Non-pigmented ciliary epithelial cell (primary cell): ENCODE measurements at regions not wholly inside any gene's neighbourhood (a gene's known extent, or its start where the extent isn't known, plus 50 kb on each side); places are given as distances from the start of the nearest gene placed in this dataset.
"Not testable (repeated sequence)": the region's sequence is repeated elsewhere in the genome, so short reads cannot be mapped to it uniquely, and the experiment has no call there.

Experiments
- DNase-seq: peaks from one replicate; pipeline ENCODE4 v3.0.0-alpha.2; 2010; ENCODE audit warnings: low read depth

GRCh38 chr12:31906557-31907301, 52.5 kb upstream of the RESF1 start:
- DNase-seq, result no peak

- DNase-seq, result no peak
Measured at GRCh38 chr12:31903025-31903424, 56.2 kb upstream of the RESF1 start.

- DNase-seq, result no peak
Measured at GRCh38 chr12:31900271-31900670, 58.9 kb upstream of the RESF1 start.

- no peak for DNase-seq
Measured at GRCh38 chr12:31899109-31899508, 60.1 kb upstream of the RESF1 start.

- DNase-seq, result no peak
Measured at GRCh38 chr12:31897781-31898503, 61.3 kb upstream of the RESF1 start.

- not testable (repeated sequence) for DNase-seq
Measured at GRCh38 chr12:31897092-31897491, 62.1 kb upstream of the RESF1 start.

DNA sequence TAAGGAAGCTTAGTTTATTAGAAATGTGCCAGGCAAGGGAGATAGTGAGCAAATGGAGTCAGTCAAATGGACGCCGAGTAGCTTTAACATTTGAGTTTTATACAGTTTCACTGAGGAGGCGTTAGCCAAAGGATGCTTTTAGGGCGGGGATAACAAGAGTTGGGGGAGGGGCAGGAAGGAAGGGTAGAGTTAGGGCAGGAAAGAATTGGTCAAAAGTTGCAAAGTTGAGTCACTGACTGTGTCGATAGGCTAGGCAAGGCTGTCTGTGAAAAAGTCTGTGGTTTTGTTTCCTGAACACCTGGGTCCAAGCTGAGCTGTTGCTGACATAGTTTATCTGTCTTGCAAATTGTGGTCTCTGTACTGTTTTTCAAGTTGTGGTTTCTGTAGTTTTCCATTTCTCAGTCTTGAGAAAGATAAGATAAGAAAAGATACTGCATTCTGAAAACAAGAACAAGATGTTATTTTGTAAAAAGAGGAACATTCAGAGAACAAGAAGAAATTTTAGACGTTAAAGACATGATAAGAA, 62.6 kb upstream of the RESF1 start:
- DNase-seq, result peak; percentile 78

DNA sequence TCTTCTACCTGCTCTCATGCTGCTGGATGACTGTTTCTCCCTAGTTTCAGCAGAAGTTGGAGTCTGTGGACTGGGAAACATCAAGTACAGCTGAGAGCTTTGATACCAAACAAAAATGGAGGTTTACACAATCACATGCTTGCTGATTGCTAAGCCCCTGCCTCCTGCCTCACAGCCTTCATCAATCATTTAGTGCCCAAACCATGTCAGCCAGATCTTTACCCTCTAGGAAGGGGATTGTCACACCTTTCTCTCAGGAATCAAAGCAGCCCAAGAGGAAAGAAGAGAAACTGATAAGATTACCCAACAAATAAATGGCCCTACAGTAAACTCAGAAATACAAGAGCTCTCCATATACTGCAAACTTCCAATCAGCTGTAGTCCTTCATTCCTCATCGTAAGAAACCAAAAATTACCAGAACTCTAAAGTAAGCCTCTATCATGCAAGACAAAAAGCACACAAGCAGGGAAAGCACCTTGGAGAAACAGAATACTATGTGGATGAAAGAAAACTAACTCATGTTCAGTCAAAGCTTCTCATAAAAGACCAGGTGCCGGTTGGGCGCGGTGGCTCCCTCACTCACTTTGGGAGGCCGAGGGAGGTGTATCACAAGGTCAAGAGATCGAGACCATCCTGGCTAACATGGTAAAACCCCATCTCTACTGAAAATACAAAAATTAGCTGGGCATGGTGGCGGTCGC, 63.6 kb upstream of the RESF1 start:
- DNase-seq, result no peak

DNA sequence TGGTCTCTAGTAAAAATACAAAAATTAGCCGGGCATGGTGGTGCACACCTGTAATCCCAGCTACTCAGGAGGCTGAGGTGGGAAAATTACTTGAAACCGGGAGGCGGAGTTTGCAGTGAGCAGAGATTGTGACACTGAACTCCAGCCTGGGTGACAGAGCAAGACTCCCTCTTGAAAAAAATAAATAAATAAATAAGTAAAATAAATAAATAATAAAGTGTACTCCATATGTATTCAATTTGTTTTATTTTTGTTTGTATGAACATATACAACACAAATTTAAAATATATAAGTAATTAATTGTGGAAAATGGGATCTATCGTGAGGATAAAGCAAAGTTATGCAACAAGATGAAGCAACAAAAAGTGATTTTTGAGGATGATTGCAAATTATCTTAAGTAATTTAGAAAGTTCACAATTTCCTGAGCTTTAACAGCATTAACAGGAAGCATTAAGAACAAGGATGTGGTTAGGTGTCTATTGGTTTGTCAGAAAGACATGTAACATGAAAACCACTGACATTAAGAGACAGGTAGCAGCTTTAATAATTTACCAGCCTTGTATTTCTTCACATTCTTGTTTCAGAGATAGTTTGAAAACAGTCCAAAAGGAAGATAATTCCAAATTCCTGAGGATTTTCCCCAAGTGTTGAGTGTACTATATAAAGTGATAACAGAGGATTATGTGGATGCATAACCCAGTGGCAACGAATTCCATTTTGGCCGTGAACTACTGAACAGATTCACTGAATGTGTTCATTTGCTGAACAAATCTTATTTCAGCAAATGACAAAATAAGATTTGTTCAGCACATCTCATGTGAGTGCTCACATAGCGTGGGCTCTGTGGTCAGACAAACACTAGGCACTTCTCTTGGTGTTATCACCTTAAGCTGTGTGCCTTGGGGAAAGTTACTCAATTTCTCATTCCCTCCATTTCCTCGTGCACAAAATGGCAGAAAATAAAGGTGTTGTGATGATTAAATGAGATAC, 68.6 kb upstream of the RESF1 start:
- DNase-seq, result no peak

- DNase-seq, result no peak
Measured at GRCh38 chr12:31887109-31887811, 72.0 kb upstream of the RESF1 start.

GRCh38 chr12:31882682-31883081, 76.5 kb upstream of the RESF1 start:
- DNase-seq, result not testable (repeated sequence)

GRCh38 chr12:31880340-31880739, 78.9 kb upstream of the RESF1 start:
- no peak for DNase-seq

DNA sequence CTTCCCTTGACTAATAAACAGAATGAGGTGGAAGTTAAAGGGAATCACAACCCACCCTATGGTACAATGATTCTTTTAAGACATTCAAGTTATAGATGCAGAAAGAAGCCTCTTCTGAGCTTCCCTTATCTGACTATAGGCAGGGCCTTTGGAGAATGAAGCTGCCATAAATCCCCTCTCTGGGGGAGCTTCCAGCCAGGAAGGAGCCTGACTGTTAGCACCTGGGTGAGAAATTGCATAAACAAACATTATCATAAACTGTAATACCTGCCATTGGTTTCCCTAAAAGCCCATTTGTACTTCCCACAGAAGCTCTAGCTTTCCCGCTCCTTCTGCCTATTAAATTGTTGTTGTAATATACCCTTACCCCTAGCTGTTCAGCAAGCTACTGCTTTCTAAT, 81.3 kb upstream of the RESF1 start:
- no peak for DNase-seq

- DNase-seq, result no peak
Measured at GRCh38 chr12:31876568-31877424, 82.4 kb upstream of the RESF1 start.

GRCh38 chr12:31875609-31875964, 83.6 kb upstream of the RESF1 start:
- DNase-seq, result no peak

DNA sequence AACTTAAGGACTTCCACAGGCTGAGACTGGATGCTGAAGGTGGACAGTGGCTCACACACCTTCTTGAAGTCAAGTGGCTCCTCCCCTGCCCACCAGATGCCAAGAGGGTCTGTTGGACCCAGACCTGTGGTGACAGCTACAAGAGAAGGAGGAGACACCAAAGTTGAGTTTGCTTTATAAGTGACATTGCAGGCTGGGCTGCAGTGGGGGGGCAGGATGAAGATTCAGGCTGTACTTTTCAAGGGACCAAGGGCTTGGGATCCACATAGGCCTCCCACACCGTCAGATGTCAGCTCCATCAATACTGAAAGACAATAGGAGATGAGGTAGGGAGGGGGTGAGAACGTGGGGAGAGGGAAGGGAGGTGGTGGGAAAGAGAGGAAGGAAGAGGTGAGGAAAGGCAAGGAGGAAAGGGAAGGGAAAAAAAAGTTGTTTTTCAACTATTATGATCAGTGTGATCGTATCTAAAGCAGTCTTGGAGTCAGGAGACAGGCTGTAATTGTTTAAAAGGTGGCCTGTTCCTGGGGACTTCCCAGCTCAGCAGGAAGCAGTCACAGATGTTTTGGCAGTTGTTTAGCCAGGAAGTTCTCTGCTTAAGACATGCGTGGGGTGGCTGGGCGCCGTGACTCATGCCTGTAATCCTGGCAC, 84.1 kb upstream of the RESF1 start:
- DNase-seq, result peak; percentile 49

- no peak for DNase-seq
Measured at GRCh38 chr12:31872831-31873604, 86.2 kb upstream of the RESF1 start.

DNA sequence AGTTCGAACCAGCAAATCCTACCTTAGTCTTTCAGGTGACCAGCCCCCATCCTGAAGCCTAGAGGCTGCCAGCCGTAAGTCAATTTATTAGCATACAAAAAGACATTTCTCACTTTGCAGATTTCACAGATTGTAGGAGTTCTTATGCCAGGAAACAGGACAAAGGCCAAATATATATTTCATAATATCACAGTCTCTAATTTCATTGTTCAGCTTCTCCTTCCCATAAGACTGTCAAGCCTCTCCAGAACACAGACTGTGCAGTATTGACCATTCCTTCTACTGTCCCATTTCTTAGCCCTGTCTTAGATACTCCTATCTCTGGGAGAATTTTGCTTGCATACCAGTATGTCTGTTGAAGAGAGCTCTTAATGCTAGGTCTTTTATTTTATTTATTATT, 89.2 kb upstream of the RESF1 start:
- no peak for DNase-seq

DNA sequence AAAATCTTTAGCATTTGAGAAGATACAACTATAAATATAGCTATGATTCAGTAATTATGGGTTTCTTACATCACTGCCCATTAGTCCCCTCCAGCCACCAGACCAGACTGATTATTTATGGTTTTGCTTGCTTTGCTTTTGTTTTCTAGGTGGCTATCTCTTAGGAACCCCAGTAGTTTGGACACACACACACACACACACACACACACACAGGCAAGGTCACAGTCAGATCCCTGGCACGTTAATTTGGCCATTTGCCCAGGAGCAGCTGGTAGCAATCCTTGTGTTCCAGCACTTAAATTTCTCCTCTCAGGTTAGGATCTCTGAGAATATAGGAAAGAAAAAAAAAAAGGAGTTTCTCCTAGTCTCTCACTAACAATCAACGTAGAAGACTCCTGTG, 90.2 kb upstream of the RESF1 start:
- DNase-seq, result no peak
